Endothelial cell of umbilical vein (primary cell): ENCODE measurements at regions not wholly inside any gene's neighbourhood (a gene's known extent, or its start where the extent isn't known, plus 50 kb on each side); places are given as distances from the start of the nearest gene placed in this dataset.

Source experiments
- BruUV-seq: library from RNA; stranded (reverse); fragments of 400-500 nt; replicated peaks from 2 replicates; lab custom pipeline; 2021; lab: Mats Ljungman, UMichigan
- CTCF ChIA-PET: fragments of 300-600, 350-600 bp; sonication (Branson Sonifier 250); formaldehyde crosslinking; loops from one replicate; lab custom pipeline; 2021; ENCODE audit warnings: antibody characterized with exemption, inconsistent platforms; lab: Charles Lee
- POLR2A ChIA-PET: fragments of 300-600, 350-600 bp; sonication (Branson Sonifier 250); formaldehyde crosslinking; loops from one replicate; lab custom pipeline; 2021; ENCODE audit warnings: antibody characterized with exemption, inconsistent platforms; lab: Charles Lee
- DNase-seq: peaks from one replicate; pipeline ENCODE4 v3.0.0-alpha.2; 2011; ENCODE audit warnings: low read depth, low spot score
- FAIRE-seq: peaks from 2 replicates; lab custom pipeline; 2011; peaks lifted over from hg19 to GRCh38; lab: Jason Lieb, UNC
- H2AFZ ChIP-seq: 2 replicates; pipeline ENCODE4 v1.6.0; 2012; ENCODE audit warnings: low read depth, low read length, control low read depth, inconsistent platforms
- H3K27ac ChIP-seq: 2 replicates; pipeline ENCODE4 v1.5.1; 2011; ENCODE audit warnings: low read depth, mild to moderate bottlenecking, control low read depth, low read length, moderate library complexity; ENCODE audit not compliant: insufficient read depth
- H3K27me3 ChIP-seq, 2 experiments: 2 replicates each; pipeline versions ENCODE4 v1.6.0 to v1.6.1; 2011; ENCODE audit warnings: low read length in 2 of 2, mixed read lengths in 1 of 2; ENCODE audit not compliant: control insufficient read depth in 2 of 2, insufficient read depth in 2 of 2
- H3K36me3 ChIP-seq, 2 experiments: 2 replicates in 1 of 2; 3 replicates in 1 of 2; pipeline ENCODE4 v1.5.1; 2011; ENCODE audit warnings: low read length in 2 of 2, mild to moderate bottlenecking in 1 of 2, moderate library complexity in 1 of 2; ENCODE audit not compliant: control insufficient read depth in 2 of 2, insufficient read depth in 2 of 2; ENCODE audit errors: extremely low read depth in 1 of 2
- H3K4me1 ChIP-seq: 3 replicates; pipeline ENCODE4 v1.5.1; 2011; ENCODE audit warnings: mild to moderate bottlenecking, low read length; ENCODE audit not compliant: control insufficient read depth, insufficient read depth; ENCODE audit errors: extremely low read depth
- H3K4me2 ChIP-seq: 2 replicates; pipeline ENCODE4 v1.6.1; 2011; ENCODE audit warnings: low read length, control low read depth, mixed read lengths; ENCODE audit not compliant: insufficient read depth
- H3K4me3 ChIP-seq, 3 experiments: fragments of 200-600 bp in 1 of 3; sonication (generic), shearing (Covaris generic) in 1 of 3; replicated peaks in 1 of 3; 2 replicates each; pipeline ENCODE4 v1.5.1; 2011 to 2016; ENCODE audit warnings: control low read depth in 3 of 3, low read length in 3 of 3, mild to moderate bottlenecking in 2 of 3, inconsistent platforms in 1 of 3, low read depth in 1 of 3, moderate library complexity in 1 of 3; ENCODE audit not compliant: insufficient read depth in 1 of 3
- H3K79me2 ChIP-seq: 2 replicates; pipeline ENCODE4 v1.6.0; 2012; ENCODE audit warnings: low read length, inconsistent platforms; ENCODE audit not compliant: control insufficient read depth, insufficient read depth
- H3K9ac ChIP-seq: replicated peaks from 2 replicates; pipeline ENCODE3; 2011; ENCODE audit warnings: low read length, control low read depth; ENCODE audit not compliant: insufficient read depth; ENCODE audit errors: extremely low read depth
- H3K9me1 ChIP-seq: replicated peaks from 3 replicates; pipeline ENCODE4 v1.6.0; 2011; ENCODE audit warnings: mild to moderate bottlenecking, low read length; ENCODE audit not compliant: control insufficient read depth, insufficient read depth; ENCODE audit errors: extremely low read depth
- H3K9me3 ChIP-seq: replicated peaks from 2 replicates; pipeline ENCODE4 v1.5.1; 2012; ENCODE audit warnings: low read length, inconsistent platforms; ENCODE audit not compliant: control insufficient read depth, insufficient read depth
- H4K20me1 ChIP-seq: replicated peaks from 2 replicates; pipeline ENCODE3; 2011; ENCODE audit warnings: mild to moderate bottlenecking, low read length; ENCODE audit not compliant: control insufficient read depth, insufficient read depth; ENCODE audit errors: extremely low read depth
- CTCF ChIP-seq, 2 donors: IDR thresholded peaks; 1 replicate in 1 of 2; 2 replicates in 1 of 2; pipeline ENCODE4 v1.5.1; 2011; ENCODE audit warnings: low read length in 2 of 2, mild to moderate bottlenecking in 2 of 2, moderate library complexity in 2 of 2, control low read depth in 1 of 2, inconsistent platforms in 1 of 2, low read depth in 1 of 2; ENCODE audit not compliant: insufficient read depth in 1 of 2; ENCODE audit errors: extremely low read depth in 1 of 2
- EZH2 ChIP-seq: IDR thresholded peaks from 2 replicates; pipeline ENCODE4 v1.6.1; 2012; ENCODE audit warnings: borderline replicate concordance, low read depth, mild to moderate bottlenecking, moderate library complexity, low read length, inconsistent platforms; ENCODE audit not compliant: severe bottlenecking
- FOS ChIP-seq: IDR thresholded peaks from 2 replicates; pipeline ENCODE4 v1.6.1; 2011; ENCODE audit warnings: mild to moderate bottlenecking, low read length, moderate library complexity, borderline replicate concordance; ENCODE audit not compliant: insufficient read depth
- GATA2 ChIP-seq: IDR thresholded peaks from 2 replicates; pipeline ENCODE4 v1.7.0; 2011; ENCODE audit warnings: low read depth, mild to moderate bottlenecking, moderate library complexity, mixed read lengths, low read length; ENCODE audit not compliant: insufficient read length, insufficient read depth
- JUN ChIP-seq: IDR thresholded peaks from 2 replicates; pipeline ENCODE4 v1.6.1; 2011; ENCODE audit warnings: borderline replicate concordance, low read depth; ENCODE audit not compliant: insufficient read length, insufficient read depth
- MAX ChIP-seq: IDR thresholded peaks from 2 replicates; pipeline ENCODE4 v1.6.1; 2011; ENCODE audit not compliant: insufficient read depth, insufficient read length
- MYC ChIP-seq: IDR thresholded peaks from one replicate; pipeline ENCODE4 v1.6.1; 2011; ENCODE audit warnings: mild to moderate bottlenecking, low read depth, low read length
- POLR2A ChIP-seq: IDR thresholded peaks from 2 replicates; pipeline ENCODE4 v1.6.1; 2012; ENCODE audit warnings: low read depth, mild to moderate bottlenecking, control low read depth, low read length
- POLR2AphosphoS5 ChIP-seq: IDR thresholded peaks from 2 replicates; pipeline ENCODE4 v1.6.1; 2012; ENCODE audit warnings: low read depth, mild to moderate bottlenecking, control low read depth, low read length, moderate library complexity; ENCODE audit not compliant: insufficient read depth
- dilution Hi-C: fragments of 300-500 bp; cut with MboI; formaldehyde crosslinking; loops from one replicate; pipeline ENCODE4 v1.15.0; 2019; ENCODE audit warnings: low sequenced_read_pairs; ENCODE audit not compliant: extremely low pct_ligation_motif_present
- intact Hi-C: fragments of 100-400 bp; cut with micrococcal nuclease; formaldehyde crosslinking; loops from one replicate; pipeline ENCODE4 v1.10.0; 2022

- no peaks in the 10 kb centered on the region for H3K9me3 ChIP-seq
- H3K4me3 ChIP-seq: no peak overlapping the region
- intact Hi-C loops: no loop called here
- TF ChIP-seq POLR2AphosphoS5 (no peak), GATA2 (no peak), FOS (no peak), CTCF (IDR thresholded peaks at IDR 0.05; ENCODE audit: extremely low read depth in 1 of 2, insufficient read depth in 1 of 2, low read depth in 1 of 2, low read length in 2 of 2) (no peak), MYC (no peak), MAX (no peak), JUN (no peak), POLR2A (no peak), EZH2 (no peak)
- H3K36me3 ChIP-seq: no peaks in the 10 kb centered on the region
- H3K79me2 ChIP-seq: no peaks in the 10 kb centered on the region
- BruUV-seq: no TSS peak
- H4K20me1 ChIP-seq: no peaks in the 10 kb centered on the region
- DNase-seq: no peak
- no peaks in the 10 kb centered on the region for H3K9me1 ChIP-seq
- FAIRE-seq: no peak
- no peak overlapping the region for H3K9ac ChIP-seq
- no peak overlapping the region for H2AFZ ChIP-seq
- ChIA-PET CTCF (no interaction called here), POLR2A (no interaction called here)
- no peak overlapping the region for H3K27ac ChIP-seq
- dilution Hi-C loops: no loop called here
- no peaks in the 10 kb centered on the region for H3K27me3 ChIP-seq
- no peak overlapping the region for H3K4me2 ChIP-seq
- no peaks in the 10 kb centered on the region for H3K4me1 ChIP-seq
Observed at GRCh38 chr12:113684053-113684907, 212.6 kb upstream of the LHX5 start.
